HT-29 (cell line): ENCODE measurements at regions not wholly inside any gene's neighbourhood (a gene's known extent, or its start where the extent isn't known, plus 50 kb on each side); places are given as distances from the start of the nearest gene placed in this dataset.

Source experiments
- DNase-seq: peaks from one replicate; pipeline ENCODE4 v3.0.0-alpha.2; 2015; ENCODE audit warnings: low spot score

DNA sequence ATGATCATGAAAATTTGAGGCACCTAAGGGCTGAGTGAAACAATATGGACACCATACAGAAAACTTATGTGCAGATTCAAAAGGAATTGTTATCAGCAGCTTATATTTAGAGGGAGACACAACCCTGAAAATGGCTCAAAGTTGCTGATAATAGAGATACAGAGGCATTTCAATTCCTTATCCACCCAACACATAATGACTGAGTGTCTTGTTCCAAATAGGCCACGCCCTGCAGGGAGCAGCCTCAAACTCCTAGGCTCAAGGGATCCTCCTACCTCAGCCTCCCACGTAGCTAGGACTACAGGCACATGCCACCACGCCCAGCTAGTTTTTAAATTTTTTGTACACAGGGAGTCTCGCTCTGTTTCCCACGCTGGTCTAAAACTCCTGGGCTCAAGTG, 79.0 kb downstream of the LBH start:
- no peak for DNase-seq

GRCh38 chr2:30310955-30311354, 79.6 kb downstream of the LBH start:
- no peak for DNase-seq

- DNase-seq, result no peak
Measured at GRCh38 chr2:30311711-30312110, 80.4 kb downstream of the LBH start.

- no peak for DNase-seq
Measured at GRCh38 chr2:30312916-30313315, 81.6 kb downstream of the LBH start.

DNA sequence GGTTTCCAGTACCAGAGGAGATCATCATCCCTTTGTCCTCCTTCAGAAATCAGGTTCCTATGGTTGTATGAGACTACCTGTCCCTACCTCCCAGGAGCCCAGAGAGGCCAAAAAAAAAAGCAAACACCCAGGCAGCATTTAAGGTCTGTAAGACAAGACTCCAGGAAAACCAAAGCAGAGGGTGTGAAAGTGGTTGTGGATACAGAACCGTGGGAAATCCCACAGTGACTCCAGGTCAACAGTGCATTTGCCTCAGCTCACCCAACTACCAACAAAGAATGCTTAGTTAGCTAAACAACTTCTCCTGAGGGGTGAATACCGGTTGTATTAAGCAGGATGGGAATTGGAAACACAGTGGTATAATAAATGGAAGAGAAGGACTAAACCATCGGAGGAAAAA, 83.6 kb downstream of the LBH start:
- DNase-seq, result no peak

DNA sequence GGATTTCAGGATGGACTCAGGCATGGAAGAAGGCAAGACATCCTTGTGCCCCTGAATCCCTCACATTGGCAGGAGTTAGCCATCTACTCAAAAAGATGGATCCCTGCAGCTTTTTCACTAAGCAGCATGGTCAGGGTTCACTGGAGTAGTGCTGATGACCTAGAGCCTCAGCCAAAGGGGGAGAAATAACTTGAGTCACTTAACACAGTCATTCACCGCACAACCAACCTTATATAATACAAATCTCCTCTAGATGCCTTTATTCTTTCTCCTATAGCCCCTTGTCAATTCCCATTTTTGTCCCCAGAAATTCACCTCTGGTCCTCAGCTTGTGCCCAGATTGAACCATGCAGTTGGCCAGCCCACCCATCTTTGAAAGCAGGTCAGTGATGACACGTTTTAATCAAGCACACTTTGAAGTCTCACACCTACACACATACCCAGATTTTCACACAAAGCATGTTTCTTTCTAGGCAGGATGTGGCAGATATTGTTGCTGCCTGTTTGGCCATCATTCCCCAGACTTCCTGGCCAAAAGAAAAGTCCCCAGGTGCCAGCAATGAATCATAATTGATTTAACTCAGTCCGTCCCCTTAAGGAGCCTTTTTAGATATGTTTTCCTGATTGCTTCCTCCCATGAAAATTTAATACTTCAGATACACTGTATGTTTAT, 84.2 kb downstream of the LBH start:
- no peak for DNase-seq

- no peak for DNase-seq
Measured at GRCh38 chr2:30316408-30316807, 85.1 kb downstream of the LBH start.

GRCh38 chr2:30318987-30319782, 87.9 kb downstream of the LBH start:
- DNase-seq, result no peak

DNA sequence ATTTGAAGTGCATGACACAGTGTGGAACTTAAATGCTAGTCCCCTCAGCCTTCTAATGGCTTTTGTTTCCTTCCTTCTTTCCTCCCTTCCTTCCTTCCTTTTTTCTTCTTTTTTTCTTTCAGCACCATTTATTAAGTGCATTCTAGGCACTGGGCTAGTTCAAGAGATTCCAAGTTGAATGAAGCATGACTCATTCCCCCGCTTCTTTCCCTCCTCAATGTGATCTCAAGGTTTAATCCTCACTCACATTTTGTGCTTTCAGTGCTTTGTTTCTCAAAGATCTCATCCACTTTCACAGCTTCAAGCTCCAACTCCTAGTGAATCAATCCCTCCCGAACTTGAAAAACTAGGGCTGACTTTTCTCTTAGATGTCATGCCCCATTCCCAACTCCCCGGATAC, 90.1 kb downstream of the LBH start:
- no peak for DNase-seq

DNA sequence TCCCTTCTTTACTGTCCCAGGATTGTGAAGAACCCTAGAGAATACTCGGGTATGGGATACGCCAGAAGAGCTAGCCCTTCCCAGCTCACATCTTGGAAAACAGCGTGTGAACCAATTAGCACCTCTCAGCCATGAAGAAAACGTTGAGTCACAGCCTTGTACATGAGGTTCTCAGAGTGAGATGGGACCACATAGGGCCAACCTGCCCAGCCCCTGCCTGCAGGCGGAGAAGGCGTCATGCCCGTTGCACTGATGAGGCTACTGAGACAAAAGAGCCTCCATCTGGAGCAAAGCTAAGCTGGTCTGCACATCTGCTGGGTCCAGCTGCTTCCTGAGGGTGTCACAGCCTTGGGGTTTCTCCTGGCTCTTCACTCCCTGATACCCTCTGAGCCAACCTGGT, 92.2 kb downstream of the LBH start:
- DNase-seq, result no peak

DNA sequence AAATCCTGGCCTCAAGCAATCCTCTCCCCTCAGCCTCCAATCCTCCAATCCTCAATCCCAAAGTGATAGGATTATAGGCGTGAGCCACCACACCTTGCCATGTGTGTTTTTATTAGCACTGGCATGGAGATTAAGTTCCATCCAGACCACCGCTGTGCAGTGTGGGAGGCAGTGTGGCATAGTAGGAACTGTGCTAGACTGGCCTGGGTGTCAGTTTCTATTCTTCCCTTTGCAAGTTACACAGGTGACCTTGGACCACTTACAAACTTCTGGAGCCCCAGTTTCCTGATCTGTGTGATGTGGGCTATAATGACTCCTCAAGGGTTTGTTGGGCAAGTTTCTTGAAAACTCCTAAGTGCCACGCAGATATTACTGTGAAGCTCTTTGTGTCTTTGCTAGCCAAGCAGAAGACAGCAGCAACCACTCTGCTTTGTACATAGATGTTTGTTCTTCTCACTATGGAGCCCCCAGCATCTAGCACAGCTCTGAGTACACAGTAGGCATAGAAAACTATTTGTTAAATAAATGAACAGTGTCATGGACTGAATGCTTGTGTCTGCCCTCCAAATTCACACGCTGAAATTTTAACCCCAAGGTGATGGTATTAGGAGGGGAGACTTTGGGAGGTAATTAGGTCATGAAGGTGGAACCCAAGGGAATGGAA, 93.0 kb downstream of the LBH start:
- DNase-seq, result no peak

DNA sequence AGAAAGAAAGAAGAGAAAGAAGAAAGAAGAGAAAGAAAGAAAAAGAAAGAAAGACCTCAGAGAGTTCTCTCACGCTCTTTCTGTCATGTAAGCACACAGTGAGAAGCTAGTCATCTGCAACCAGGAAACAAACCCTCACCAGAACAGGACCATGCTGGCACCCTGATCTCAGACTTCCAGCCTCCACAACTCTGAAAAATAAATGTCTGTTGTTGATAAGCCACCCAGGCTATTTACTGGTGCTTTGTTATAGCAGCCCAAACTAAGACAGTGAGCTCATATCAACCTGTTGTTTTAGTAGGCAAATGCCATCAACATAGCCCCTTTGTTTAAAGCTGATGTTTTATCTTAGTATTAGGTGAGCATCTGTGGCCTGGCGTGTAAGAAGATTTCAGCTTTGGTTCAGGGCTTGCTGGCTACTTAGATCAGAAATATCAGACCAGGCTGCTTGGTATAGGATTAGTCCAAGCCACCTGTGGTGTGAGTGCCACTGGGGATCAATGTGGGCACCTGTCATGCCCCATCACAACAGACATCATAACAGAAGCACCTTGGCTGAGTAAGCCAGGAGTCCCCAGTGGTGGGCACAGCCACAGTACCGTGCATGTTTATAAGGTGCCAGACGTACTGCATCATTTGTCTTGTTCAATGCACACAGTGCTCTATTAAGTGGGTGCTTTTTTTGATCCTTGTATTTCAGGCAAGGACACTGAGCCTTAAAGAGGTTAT, 94.4 kb downstream of the LBH start:
- DNase-seq, result no peak

GRCh38 chr2:30326497-30326896, 95.2 kb downstream of the LBH start:
- no peak for DNase-seq

DNA sequence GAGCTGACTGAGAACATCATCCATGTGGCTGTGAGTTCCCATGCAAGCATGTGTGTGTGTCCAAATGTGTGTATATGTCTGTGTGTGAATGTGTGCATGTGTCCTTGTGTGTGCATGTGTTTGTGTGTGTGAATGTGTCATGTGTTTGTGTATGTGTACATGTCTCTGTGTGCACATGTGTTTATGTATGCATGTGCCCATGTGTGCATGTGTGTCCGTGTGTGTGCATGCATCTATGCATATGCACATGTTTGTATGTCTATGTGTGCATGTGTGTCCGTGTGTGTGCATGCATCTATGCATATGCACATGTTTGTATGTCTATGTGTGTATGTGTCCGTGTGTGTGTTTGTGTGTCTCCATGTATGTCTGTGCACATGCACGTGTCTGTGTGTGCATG, 99.7 kb downstream of the LBH start:
- DNase-seq, result no peak

GRCh38 chr2:30331869-30332268, 100.5 kb downstream of the LBH start:
- DNase-seq, result no peak

DNA sequence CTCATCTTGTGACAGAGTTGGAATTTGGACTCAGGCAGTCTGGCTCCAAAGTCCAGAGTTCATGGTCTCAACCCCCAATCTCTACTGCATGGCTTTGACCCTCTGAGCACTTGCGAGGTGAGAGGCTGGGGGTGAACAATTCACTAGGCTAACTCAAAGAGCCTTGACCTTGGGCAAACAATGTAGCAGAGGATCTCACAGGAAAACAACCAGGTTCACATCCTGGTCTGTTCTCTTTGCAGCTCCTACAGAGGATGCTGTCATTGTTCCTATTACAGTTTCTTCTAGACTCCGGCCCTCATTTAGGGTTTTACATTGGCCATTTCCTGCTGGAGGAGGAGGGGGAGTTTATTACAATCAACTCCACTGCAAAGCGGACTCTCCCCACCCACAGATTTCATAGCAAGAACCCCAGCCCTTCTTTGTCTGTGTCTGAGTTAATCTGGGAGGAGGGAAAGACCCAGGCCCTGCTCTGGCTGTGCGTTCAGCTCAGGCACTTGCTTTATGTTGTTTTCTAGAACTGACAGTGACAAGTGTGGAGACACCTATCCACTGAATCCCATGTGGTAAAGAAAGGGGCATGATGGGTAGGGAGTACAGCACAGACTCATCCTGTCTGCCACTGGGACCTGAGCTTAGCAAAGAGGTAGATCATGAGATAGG, 101.6 kb downstream of the LBH start:
- no peak for DNase-seq

- peak; percentile 3 for DNase-seq
Measured at GRCh38 chr2:30334762-30335363, 103.5 kb downstream of the LBH start.

GRCh38 chr2:30336084-30336483, 104.8 kb downstream of the LBH start:
- peak; percentile 63 for DNase-seq

DNA sequence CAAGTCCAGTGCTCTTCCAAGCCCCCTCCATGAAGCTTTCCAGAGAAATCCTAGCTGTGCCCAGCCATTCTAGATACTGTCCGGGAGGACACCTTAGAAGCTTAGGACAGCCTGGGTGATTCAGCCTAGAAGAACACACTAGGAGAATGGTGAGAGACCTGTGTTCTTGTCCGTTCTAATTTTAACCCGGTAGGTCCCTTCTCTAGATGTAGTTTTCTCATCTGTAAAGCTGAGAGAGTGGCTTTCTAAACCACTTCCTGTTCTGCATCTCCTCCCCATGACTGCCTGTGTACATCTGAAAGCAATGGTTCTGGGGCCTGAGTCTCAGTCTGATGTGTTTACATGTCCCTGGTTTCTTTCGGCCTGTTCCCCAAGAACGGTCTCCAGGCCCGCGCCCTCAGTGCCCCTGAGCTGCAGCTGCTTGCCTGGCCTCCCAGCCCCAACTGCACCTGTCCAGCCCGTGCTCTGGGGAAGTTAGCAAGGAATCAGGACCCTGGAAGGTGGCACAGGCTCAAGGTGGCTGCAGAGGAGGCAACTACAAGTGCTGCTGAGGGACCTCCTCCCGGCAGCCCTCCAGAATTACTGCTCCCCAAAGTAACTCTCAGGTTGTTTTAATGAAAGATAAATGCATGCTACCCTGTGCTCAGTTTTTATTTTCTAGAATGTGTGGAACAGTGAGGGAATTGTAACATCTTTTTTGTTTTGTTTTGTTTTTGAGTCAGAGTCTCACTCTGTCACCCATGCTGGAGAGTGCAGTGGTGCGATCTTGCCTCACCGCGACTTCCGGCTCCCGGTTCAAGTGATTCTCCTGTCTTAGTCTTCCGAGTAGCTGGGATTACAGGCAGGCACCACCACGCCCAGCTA, 105.9 kb downstream of the LBH start:
- DNase-seq, result no peak

DNA sequence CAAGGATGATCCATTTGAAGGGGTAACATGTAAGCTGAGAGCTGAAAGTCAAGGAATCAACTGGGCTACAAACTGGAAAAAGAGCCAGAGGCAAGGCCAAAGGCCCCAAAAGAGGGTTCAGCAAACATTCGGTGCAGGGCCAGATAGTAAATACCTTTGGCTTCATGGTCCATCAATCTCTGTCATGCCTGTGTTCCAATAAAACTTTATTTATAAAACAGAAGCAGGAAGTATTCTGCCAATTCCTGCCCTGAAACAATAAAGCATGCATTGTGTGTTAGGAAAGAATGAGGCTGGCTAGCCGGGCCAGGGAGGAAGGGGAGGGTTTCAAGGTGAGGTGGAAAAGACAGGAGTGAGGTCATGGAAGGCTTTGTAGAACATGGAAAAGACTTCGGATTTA, 107.1 kb downstream of the LBH start:
- DNase-seq, result no peak
